Activated B cell treated with CpG ODN at 0.5 μM for 24 hours (primary cell): ENCODE measurements at regions not wholly inside any gene's neighbourhood (a gene's known extent, or its start where the extent isn't known, plus 50 kb on each side); places are given as distances from the start of the nearest gene placed in this dataset.

Experiments
- ATAC-seq: fragments of 200-7000 bp; cut with Tn5 transposase; one replicate; pipeline ENCODE4 v1.10.0; 2021; ENCODE audit warnings: low read depth, mild to moderate bottlenecking, moderate library complexity
- CTCF ChIA-PET: fragments of 350-600 bp; sonication (Branson Sonifier 250); formaldehyde crosslinking; loops from one replicate; lab custom pipeline; 2021; ENCODE audit warnings: antibody characterized with exemption; lab: Charles Lee
- POLR2A ChIA-PET: fragments of 350-600 bp; sonication (Branson Sonifier 250); formaldehyde crosslinking; loops from one replicate; lab custom pipeline; 2021; ENCODE audit warnings: antibody characterized with exemption; lab: Charles Lee
- DNase-seq: peaks from one replicate; pipeline ENCODE4 v3.0.0; 2022
- H3K27ac Mint-ChIP-seq: one replicate; pipeline ENCODE4 v1.8.0; 2020; ENCODE audit warnings: mixed read lengths
- H3K27me3 Mint-ChIP-seq: one replicate; pipeline ENCODE4 v1.8.0; 2021; ENCODE audit warnings: mixed read lengths
- H3K36me3 Mint-ChIP-seq: one replicate; pipeline ENCODE4 v1.8.0; 2021; ENCODE audit warnings: low read depth, mixed read lengths
- H3K4me1 Mint-ChIP-seq: one replicate; pipeline ENCODE4 v1.8.0; 2021; ENCODE audit warnings: mixed read lengths
- H3K4me3 Mint-ChIP-seq: one replicate; pipeline ENCODE4 v1.8.0; 2020; ENCODE audit warnings: mild to moderate bottlenecking, mixed read lengths
- H3K9me3 Mint-ChIP-seq: one replicate; pipeline ENCODE4 v1.8.0; 2020; ENCODE audit warnings: mixed read lengths
- intact Hi-C: fragments of 100-400 bp; cut with micrococcal nuclease; formaldehyde crosslinking; loops from one replicate; pipeline ENCODE4 v1.15.1; 2024
- TF ChIP-seq, protein P1 (sequence below): fragments of 200-600 bp; IDR thresholded peaks from one replicate; pipeline ENCODE4 v1.8.0; 2022; ENCODE audit warnings: antibody characterized with exemption, mild to moderate bottlenecking

DNA sequence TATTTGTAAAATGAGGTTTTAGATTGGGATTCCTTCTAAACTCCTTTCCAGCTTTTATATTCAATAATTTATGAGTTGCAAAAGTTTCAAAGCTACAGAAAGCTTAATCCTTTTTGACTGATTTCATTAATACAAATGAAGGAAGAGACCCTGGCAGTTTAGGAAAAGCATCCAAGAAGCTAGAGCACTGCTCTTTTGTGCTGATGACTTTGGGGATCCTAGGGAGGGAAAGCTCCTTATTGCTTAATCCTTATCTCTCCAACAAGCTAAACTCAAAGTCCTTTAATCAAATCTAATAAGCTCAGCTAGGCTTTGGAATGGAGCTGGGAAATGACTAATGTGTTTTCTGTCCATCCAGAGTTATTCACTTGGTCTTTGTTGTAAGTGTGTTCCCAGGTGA lies 285.4 kb downstream of the ACTR3B start:
- ChIA-PET POLR2A (no interaction called here), CTCF (no interaction called here)
- DNase-seq, result no peak
- Mint-ChIP-seq H3K36me3 (no peaks in the 10 kb centered on the region), H3K4me1 (no peaks in the 10 kb centered on the region), H3K4me3 (no peak overlapping the region), H3K27ac (no peak overlapping the region), H3K9me3 (no peaks in the 10 kb centered on the region), H3K27me3 (no peaks in the 10 kb centered on the region)
- no peak for ATAC-seq
- TF ChIP-seq, protein P1, sequence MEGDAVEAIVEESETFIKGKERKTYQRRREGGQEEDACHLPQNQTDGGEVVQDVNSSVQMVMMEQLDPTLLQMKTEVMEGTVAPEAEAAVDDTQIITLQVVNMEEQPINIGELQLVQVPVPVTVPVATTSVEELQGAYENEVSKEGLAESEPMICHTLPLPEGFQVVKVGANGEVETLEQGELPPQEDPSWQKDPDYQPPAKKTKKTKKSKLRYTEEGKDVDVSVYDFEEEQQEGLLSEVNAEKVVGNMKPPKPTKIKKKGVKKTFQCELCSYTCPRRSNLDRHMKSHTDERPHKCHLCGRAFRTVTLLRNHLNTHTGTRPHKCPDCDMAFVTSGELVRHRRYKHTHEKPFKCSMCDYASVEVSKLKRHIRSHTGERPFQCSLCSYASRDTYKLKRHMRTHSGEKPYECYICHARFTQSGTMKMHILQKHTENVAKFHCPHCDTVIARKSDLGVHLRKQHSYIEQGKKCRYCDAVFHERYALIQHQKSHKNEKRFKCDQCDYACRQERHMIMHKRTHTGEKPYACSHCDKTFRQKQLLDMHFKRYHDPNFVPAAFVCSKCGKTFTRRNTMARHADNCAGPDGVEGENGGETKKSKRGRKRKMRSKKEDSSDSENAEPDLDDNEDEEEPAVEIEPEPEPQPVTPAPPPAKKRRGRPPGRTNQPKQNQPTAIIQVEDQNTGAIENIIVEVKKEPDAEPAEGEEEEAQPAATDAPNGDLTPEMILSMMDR, result no peak
- intact Hi-C loops, result no loop called here

DNA sequence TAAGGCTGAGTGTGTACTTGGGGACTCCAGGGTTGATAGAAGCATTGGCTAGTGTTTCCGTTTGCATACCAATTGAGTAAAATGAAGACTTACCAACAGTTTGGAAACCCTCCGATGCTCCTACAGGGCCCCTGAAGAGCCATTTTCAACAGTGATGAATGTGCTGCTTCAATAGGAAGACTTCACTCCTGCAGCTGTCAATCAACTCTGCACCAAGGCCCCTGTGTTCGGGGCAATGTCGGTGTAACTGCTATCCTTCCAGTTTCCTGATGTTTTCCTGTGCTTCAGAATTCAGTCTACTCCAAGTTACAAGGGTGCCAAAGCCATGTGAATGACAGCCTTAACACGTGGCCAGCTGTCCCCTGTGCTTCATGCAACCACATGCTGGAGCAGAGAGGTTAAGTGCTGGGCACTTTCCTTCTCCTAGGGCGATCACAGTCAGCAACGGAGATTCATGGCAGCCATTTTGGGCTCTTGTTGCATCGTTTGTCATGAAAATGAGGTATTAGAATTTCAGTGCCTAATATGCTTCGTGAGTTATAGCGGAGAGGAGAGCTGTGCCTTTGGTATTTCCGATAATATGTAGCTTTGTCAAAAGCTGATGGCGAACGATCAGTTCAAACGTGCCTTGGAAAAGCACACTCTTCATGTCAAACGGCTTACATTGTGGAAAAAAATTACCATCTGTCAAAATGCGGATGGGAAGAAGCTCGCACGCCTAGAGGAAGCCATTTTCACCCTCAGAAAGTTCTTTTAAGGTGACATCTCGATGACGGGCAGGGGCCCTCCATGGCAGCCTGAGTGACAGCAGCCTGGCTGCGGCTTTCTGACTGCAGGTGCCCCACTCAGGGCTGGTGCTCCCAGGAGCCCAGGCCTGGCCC lies 287.8 kb downstream of the ACTR3B start:
- no peaks in the 10 kb centered on the region for H3K27me3 Mint-ChIP-seq
- no peaks in the 10 kb centered on the region for H3K9me3 Mint-ChIP-seq
- ChIA-PET POLR2A (no interaction called here), CTCF (no interaction called here)
- no peaks in the 10 kb centered on the region for H3K36me3 Mint-ChIP-seq
- DNase-seq (no peak), ATAC-seq (no peak)
- intact Hi-C loops, result no loop called here
- no peak overlapping the region for H3K4me3 Mint-ChIP-seq
- TF ChIP-seq, protein P1, result no peak
- H3K27ac Mint-ChIP-seq, result no peak overlapping the region
- no peaks in the 10 kb centered on the region for H3K4me1 Mint-ChIP-seq

DNA sequence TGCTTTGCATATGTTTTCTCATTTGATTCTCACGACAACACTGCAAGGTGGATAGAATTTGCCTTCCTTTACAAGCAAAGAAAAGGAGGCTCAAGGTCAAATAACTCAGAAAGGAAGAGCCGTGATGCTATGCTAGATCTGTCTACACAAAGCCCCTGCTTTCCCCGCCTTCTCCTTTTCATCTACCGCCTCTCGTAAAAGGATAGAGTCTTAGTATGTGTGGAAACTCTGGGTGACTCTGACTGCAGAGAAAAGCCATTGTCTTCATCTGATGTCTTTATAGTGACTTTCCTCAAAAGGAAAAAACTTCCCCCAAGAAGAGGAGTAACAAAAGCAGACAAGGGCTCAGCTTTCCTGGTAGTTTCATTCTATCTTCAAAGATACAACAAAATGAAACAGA lies 292.7 kb downstream of the ACTR3B start:
- no peak overlapping the region for H3K4me3 Mint-ChIP-seq
- POLR2A ChIA-PET, result no interaction called here

DNA sequence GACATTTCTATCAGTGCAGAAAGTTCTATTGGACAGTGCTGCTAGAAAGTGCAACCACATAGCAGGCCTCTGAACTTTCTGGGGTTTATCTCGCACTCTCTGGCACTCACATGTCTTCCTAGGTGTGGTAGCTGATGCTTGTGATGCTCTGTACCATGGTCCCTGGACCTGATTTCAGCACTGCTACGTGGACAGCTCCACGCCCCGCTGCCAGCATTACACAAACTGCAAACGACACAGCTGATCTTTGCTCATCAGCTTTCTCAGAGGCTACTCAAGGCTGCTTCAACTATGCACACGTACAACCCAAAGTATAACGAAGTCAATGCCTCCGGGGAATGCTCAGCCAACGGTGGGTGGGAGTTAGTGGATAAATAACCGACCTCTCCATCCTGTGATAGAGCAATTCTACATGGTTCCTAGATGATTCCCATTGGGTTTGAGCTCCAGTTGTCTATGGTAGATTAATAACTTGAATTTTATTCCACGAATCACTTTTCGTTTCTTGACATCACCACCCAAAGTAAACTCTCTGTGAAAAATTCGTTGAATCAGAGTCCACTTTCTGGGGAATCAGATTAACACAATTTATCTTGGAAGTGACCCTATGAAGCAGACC lies 302.5 kb downstream of the ACTR3B start:
- intact Hi-C loops, result no loop called here
- TF ChIP-seq, protein P1, result no peak

More for the DNA sequence above, 292.7 kb downstream of the ACTR3B start:
- H3K4me1 Mint-ChIP-seq, result no peaks in the 10 kb centered on the region
- H3K27me3 Mint-ChIP-seq, result no peaks in the 10 kb centered on the region
- TF ChIP-seq, protein P1, result no peak
- intact Hi-C loops, result no loop called here
- no peaks in the 10 kb centered on the region for H3K36me3 Mint-ChIP-seq
- DNase-seq (no peak), ATAC-seq (no peak)
- CTCF ChIA-PET, result no interaction called here
- no peak overlapping the region for H3K27ac Mint-ChIP-seq
- H3K9me3 Mint-ChIP-seq, result no peaks in the 10 kb centered on the region

DNA sequence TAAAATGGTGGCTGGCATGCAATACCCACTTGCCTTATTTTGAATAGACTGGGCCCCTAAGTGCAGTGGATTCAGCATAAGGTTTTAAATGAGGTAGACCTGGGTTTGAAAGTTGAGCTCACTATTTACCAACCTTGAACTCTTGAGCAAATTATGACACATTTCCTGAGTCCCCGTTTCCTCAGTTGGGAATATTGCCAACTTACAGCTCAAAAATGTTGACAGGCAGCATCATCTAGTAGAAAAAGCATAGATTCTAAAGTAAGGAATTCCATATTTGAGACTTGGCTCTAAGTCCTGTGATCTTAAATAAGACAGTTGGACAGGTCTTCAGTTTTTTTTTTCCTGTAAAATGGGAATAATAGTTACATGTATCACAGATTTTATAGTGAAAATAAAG lies 305.5 kb downstream of the ACTR3B start:
- CTCF ChIA-PET, result no interaction called here
- Mint-ChIP-seq H3K27me3 (no peaks in the 10 kb centered on the region), H3K4me1 (no peaks in the 10 kb centered on the region), H3K36me3 (no peaks in the 10 kb centered on the region), H3K4me3 (no peak overlapping the region), H3K27ac (no peak overlapping the region), H3K9me3 (no peaks in the 10 kb centered on the region)
- ATAC-seq (no peak), DNase-seq (no peak)
- POLR2A ChIA-PET, result no interaction called here
- intact Hi-C loops, result no loop called here
- TF ChIP-seq, protein P1, result no peak

More for the DNA sequence above, 302.5 kb downstream of the ACTR3B start:
- ChIA-PET CTCF (no interaction called here), POLR2A (no interaction called here)
- no peaks in the 10 kb centered on the region for H3K36me3 Mint-ChIP-seq
- DNase-seq, result no peak
- H3K4me3 Mint-ChIP-seq, result no peak overlapping the region
- H3K27ac Mint-ChIP-seq, result no peak overlapping the region
- no peaks in the 10 kb centered on the region for H3K27me3 Mint-ChIP-seq
- no peak for ATAC-seq
- H3K9me3 Mint-ChIP-seq, result no peaks in the 10 kb centered on the region
- H3K4me1 Mint-ChIP-seq, result no peaks in the 10 kb centered on the region
